GM12801 (cell line): ENCODE measurements at regions not wholly inside any gene's neighbourhood (a gene's known extent, or its start where the extent isn't known, plus 50 kb on each side); places are given as distances from the start of the nearest gene placed in this dataset.

Experiments
- CTCF ChIP-seq: IDR thresholded peaks from one replicate; pipeline ENCODE4 v1.5.1; 2011; ENCODE audit warnings: control low read depth; ENCODE audit not compliant: insufficient read length; ENCODE audit errors: extremely low read depth

- TF ChIP-seq CTCF = no peak
These were observed 144.6 kb upstream of the MDFIC start for GRCh38 chr7:114777288-114777687.

GRCh38 chr7:114783508-114783907 is 138.4 kb upstream of the MDFIC start:
- no peak for TF ChIP-seq CTCF

GRCh38 chr7:114784177-114784576 is 137.7 kb upstream of the MDFIC start:
- TF ChIP-seq CTCF = no peak

- TF ChIP-seq CTCF = no peak
These were observed 137.1 kb upstream of the MDFIC start for GRCh38 chr7:114784746-114785145.

GRCh38 chr7:114785496-114785895 is 136.4 kb upstream of the MDFIC start:
- no peak for TF ChIP-seq CTCF

GRCh38 chr7:114786455-114786854 is 135.4 kb upstream of the MDFIC start:
- no peak for TF ChIP-seq CTCF

- no peak for TF ChIP-seq CTCF
These were observed 134.3 kb upstream of the MDFIC start for GRCh38 chr7:114787556-114787955.

GRCh38 chr7:114788706-114789105 is 133.2 kb upstream of the MDFIC start:
- TF ChIP-seq CTCF = no peak
